Panc1 (cell line): ENCODE measurements at regions not wholly inside any gene's neighbourhood (a gene's known extent, or its start where the extent isn't known, plus 50 kb on each side); places are given as distances from the start of the nearest gene placed in this dataset.

Experiments
- ATAC-seq: fragments of 200-7000 bp; cut with Tn5 transposase; 2 replicates; pipeline ENCODE4 v1.9.1; 2020; ENCODE audit warnings: mild to moderate bottlenecking, moderate library complexity
- BruUV-seq: library from RNA; stranded (reverse); fragments of 400-500 nt; replicated peaks from 2 replicates; lab custom pipeline; 2021; lab: Mats Ljungman, UMichigan
- CTCF ChIA-PET: fragments of 300-600 bp; sonication (Branson Sonifier 250); formaldehyde crosslinking; loops from one replicate; lab custom pipeline; 2022; ENCODE audit warnings: antibody characterized with exemption; lab: Charles Lee
- POLR2A ChIA-PET: fragments of 300-600 bp; sonication (Branson Sonifier 250); formaldehyde crosslinking; loops from one replicate; lab custom pipeline; 2022; ENCODE audit warnings: antibody characterized with exemption; lab: Charles Lee
- DNase-seq: peaks from one replicate; pipeline ENCODE4 v3.0.0-alpha.2; 2010; ENCODE audit warnings: low read depth, low spot score
- H3K27ac ChIP-seq: 2 replicates; pipeline ENCODE4 v1.5.1; 2011; ENCODE audit warnings: mild to moderate bottlenecking, low read length, inconsistent platforms
- H3K27me3 ChIP-seq: fragments of 200-500 bp; sonication (Bioruptor generic); 2 replicates; pipeline ENCODE4 v1.6.0; 2014; ENCODE audit warnings: low read length, inconsistent platforms; ENCODE audit not compliant: control insufficient read depth, insufficient read depth
- H3K36me3 ChIP-seq: fragments of 200-500 bp; sonication (Bioruptor generic); 2 replicates; pipeline ENCODE4 v1.5.1; 2014; ENCODE audit warnings: inconsistent platforms, mild to moderate bottlenecking, low read length, moderate library complexity; ENCODE audit not compliant: control insufficient read depth, insufficient read depth
- H3K4me1 ChIP-seq: 2 replicates; pipeline ENCODE4 v1.5.1; 2011; ENCODE audit warnings: inconsistent platforms, mild to moderate bottlenecking, low read length, moderate library complexity; ENCODE audit not compliant: control insufficient read depth, insufficient read depth
- H3K4me3 ChIP-seq, 2 experiments: 2 replicates each; pipeline ENCODE4 v1.5.1; 2011 to 2012; ENCODE audit warnings: low read depth in 2 of 2, low read length in 2 of 2, mild to moderate bottlenecking in 2 of 2, inconsistent platforms in 1 of 2, moderate library complexity in 1 of 2
- H3K9me3 ChIP-seq: fragments of 200-500 bp; sonication (Bioruptor generic); 2 replicates; pipeline ENCODE4 v1.5.1; 2014; ENCODE audit warnings: low read depth, mild to moderate bottlenecking, inconsistent platforms, low read length, moderate library complexity; ENCODE audit not compliant: control insufficient read depth, insufficient read depth
- POLR2AphosphoS5 ChIP-seq: IDR thresholded peaks from 2 replicates; pipeline ENCODE4 v1.6.1; 2012; ENCODE audit warnings: mild to moderate bottlenecking, low read depth, low read length, moderate library complexity
- REST ChIP-seq, 2 experiments: IDR thresholded peaks; 2 replicates each; pipeline ENCODE4 v1.6.1; 2011 to 2012; ENCODE audit warnings: low read depth in 2 of 2, control low read depth in 1 of 2, low read length in 1 of 2, mild to moderate bottlenecking in 1 of 2, moderate library complexity in 1 of 2; ENCODE audit not compliant: insufficient read depth in 1 of 2
- SIN3A ChIP-seq: IDR thresholded peaks from 2 replicates; pipeline ENCODE4 v1.6.1; 2012; ENCODE audit warnings: low read depth, mild to moderate bottlenecking, low read length, moderate library complexity, borderline replicate concordance; ENCODE audit not compliant: insufficient read depth
- TCF7L2 ChIP-seq: IDR thresholded peaks from 2 replicates; pipeline ENCODE4 v1.6.1; 2011; ENCODE audit warnings: mild to moderate bottlenecking, low read depth, low read length, inconsistent platforms
- in situ Hi-C: cut with HindIII; loops from 2 replicates; pipeline ENCODE4 v1.10.0; 2016; ENCODE audit warnings: low sequenced_read_pairs, low pct_unique_long_range_greater_than_20kb
- intact Hi-C: fragments of 100-400 bp; cut with micrococcal nuclease; formaldehyde crosslinking; loops from one replicate; pipeline ENCODE4 v1.10.0; 2022; ENCODE audit not compliant: unreplicated experiment
- TF ChIP-seq, protein P1 (sequence below): fragments of 450-650 bp; IDR thresholded peaks from 2 replicates; pipeline ENCODE4 v1.5.1; 2017; ENCODE audit warnings: mild to moderate bottlenecking

DNA sequence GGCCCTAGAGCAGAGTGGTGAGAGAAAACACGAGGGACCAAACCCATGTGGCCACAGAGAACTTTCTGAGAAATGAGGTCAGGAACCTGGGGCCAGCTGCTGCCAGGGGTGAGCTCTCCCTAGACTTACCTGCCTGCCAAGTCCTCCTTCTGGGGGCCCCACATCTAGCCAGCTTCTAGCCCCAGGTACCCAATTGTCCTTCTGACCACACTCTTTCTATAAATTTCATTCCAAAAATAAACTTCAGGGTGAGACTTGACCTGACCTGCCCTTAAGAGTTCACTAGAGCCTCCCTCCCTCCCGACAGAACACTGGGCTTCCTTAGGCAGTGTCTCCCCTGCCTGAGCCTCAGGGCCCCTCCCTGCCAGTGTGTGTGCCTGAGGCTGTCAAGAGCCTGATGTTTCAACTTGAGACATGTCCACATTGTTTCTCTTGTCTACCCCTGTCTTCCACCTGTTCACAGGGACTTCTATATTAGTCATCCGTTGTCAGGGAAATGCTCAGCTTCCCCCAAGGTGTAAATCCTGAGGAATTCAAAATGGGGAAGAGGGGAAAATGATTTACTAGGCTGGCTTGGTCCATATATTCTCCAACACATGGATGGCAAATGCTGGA, 312.8 kb upstream of the TLE3 start:
- Histone ChIP-seq H3K27me3 (no peaks in the 10 kb centered on the region), H3K9me3 (0 out of 2 replicates have a peak, but pooled peaks cover 6% of the 10 kb centered on the region), H3K4me3 (no peak overlapping the region), H3K4me1 (peaks cover 11% of the 10 kb centered on the region), H3K36me3 (no peaks in the 10 kb centered on the region), H3K27ac (no peak overlapping the region; the same call in 1 of the 2 replicates)
- POLR2A ChIA-PET = no interaction called here
- DNase-seq = no peak
- ATAC-seq = no peak
- no TSS peak for BruUV-seq
- TF ChIP-seq, protein P1, sequence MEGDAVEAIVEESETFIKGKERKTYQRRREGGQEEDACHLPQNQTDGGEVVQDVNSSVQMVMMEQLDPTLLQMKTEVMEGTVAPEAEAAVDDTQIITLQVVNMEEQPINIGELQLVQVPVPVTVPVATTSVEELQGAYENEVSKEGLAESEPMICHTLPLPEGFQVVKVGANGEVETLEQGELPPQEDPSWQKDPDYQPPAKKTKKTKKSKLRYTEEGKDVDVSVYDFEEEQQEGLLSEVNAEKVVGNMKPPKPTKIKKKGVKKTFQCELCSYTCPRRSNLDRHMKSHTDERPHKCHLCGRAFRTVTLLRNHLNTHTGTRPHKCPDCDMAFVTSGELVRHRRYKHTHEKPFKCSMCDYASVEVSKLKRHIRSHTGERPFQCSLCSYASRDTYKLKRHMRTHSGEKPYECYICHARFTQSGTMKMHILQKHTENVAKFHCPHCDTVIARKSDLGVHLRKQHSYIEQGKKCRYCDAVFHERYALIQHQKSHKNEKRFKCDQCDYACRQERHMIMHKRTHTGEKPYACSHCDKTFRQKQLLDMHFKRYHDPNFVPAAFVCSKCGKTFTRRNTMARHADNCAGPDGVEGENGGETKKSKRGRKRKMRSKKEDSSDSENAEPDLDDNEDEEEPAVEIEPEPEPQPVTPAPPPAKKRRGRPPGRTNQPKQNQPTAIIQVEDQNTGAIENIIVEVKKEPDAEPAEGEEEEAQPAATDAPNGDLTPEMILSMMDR = no peak
- CTCF ChIA-PET = interaction anchor here (0.6 kb wide), 1 partner anchor 78 kb away, joined by 3 read pairs; no protein-coding TSS in a partner anchor
- in situ Hi-C loops = no loop called here
- intact Hi-C loops = no loop called here

DNA sequence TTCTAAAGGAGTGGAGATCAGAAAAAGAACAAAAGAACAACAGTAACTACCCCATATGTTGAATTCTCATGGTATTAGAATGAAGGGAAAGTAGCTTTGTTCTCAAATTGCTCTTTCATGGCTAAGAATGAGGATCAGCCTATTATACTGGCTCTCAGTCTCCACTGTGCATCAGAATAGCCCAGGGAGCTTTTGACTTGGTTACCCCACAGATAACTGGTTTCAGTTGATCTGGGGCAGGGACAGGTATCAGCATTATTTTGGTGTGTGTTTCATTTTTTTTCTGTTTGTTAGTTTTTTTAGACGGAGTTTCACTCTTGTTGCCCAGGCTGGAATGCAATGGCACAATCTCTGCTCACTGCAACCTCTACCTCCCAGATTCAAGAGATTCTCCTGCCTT, 311.7 kb upstream of the TLE3 start:
- Histone ChIP-seq H3K9me3 (0 out of 2 replicates have a peak, but pooled peaks cover 6% of the 10 kb centered on the region), H3K27me3 (no peaks in the 10 kb centered on the region), H3K4me1 (peaks cover 2% of the 10 kb centered on the region; the same call in 1 of the 2 replicates), H3K36me3 (no peaks in the 10 kb centered on the region), H3K4me3 (no peak overlapping the region), H3K27ac (no peak overlapping the region)
- intact Hi-C loops (no loop called here), in situ Hi-C loops (no loop called here)
- POLR2A ChIA-PET = no interaction called here
- no TSS peak for BruUV-seq
- DNase-seq (no peak), ATAC-seq (no peak)
- CTCF ChIA-PET = interaction anchor here (0.6 kb wide), 1 partner anchor 79 kb away, joined by 3 read pairs; no protein-coding TSS in a partner anchor
- no peak for TF ChIP-seq SIN3A
- TF ChIP-seq TCF7L2 = no peak
- TF ChIP-seq, protein P1 = no peak
- TF ChIP-seq POLR2AphosphoS5 = no peak
- no peak for TF ChIP-seq REST (IDR thresholded peaks at IDR 0.05; ENCODE audit: insufficient read depth in 1 of 2, low read depth in 2 of 2, low read length in 1 of 2)
